NB4 (cell line): ENCODE measurements at regions not wholly inside any gene's neighbourhood (a gene's known extent, or its start where the extent isn't known, plus 50 kb on each side); places are given as distances from the start of the nearest gene placed in this dataset.

Experiments used
- DNase-seq: peaks from one replicate; pipeline ENCODE4 v3.0.0; 2010; ENCODE audit warnings: low read depth
- H3K4me3 ChIP-seq: one replicate; pipeline ENCODE4 v1.5.1; 2011; ENCODE audit warnings: mild to moderate bottlenecking, low read depth, low read length, moderate library complexity
- MYC ChIP-seq: IDR thresholded peaks from 2 replicates; pipeline ENCODE4 v1.6.1; 2011; ENCODE audit warnings: low read depth, low read length
- POLR2A ChIP-seq: IDR thresholded peaks from 2 replicates; pipeline ENCODE4 v1.6.1; 2011; ENCODE audit warnings: mild to moderate bottlenecking; ENCODE audit not compliant: insufficient read length; ENCODE audit errors: extremely low read depth
- TF ChIP-seq, protein P1 (sequence below): IDR thresholded peaks from 2 replicates; pipeline ENCODE4 v1.6.1; 2011; ENCODE audit warnings: low read depth, low read length
- TF ChIP-seq, protein P2 (sequence below): IDR thresholded peaks from one replicate; pipeline ENCODE4 v1.5.1; 2012; ENCODE audit warnings: low read depth, low read length

DNA sequence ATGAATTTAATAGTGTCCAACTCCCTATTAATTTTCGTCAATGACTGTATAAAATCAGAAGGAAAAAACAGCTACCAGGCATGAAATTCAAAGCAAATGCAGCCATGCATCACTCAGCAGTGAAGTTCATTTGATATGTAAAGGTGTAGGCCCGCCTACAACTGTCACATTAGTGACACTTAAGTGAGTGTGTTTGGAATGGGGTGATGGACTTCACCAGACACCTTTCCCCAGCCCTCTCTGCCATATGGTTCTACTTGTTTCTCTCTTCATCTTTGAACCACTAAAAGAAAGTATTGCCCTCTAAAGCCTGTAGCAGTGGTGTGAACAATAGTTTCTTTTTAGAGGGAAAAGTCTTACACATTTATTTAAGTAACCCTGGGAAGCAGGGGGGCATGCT lies 124.0 kb downstream of the SIPA1L2 start:
- TF ChIP-seq, protein P1, sequence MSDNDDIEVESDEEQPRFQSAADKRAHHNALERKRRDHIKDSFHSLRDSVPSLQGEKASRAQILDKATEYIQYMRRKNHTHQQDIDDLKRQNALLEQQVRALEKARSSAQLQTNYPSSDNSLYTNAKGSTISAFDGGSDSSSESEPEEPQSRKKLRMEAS, result no peak
- TF ChIP-seq, protein P2, sequence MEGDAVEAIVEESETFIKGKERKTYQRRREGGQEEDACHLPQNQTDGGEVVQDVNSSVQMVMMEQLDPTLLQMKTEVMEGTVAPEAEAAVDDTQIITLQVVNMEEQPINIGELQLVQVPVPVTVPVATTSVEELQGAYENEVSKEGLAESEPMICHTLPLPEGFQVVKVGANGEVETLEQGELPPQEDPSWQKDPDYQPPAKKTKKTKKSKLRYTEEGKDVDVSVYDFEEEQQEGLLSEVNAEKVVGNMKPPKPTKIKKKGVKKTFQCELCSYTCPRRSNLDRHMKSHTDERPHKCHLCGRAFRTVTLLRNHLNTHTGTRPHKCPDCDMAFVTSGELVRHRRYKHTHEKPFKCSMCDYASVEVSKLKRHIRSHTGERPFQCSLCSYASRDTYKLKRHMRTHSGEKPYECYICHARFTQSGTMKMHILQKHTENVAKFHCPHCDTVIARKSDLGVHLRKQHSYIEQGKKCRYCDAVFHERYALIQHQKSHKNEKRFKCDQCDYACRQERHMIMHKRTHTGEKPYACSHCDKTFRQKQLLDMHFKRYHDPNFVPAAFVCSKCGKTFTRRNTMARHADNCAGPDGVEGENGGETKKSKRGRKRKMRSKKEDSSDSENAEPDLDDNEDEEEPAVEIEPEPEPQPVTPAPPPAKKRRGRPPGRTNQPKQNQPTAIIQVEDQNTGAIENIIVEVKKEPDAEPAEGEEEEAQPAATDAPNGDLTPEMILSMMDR, result no peak
- no peak for TF ChIP-seq POLR2A
- DNase-seq, result no peak
- no peak overlapping the region for H3K4me3 ChIP-seq

- DNase-seq, result no peak
- TF ChIP-seq MYC (no peak), POLR2A (no peak)
- TF ChIP-seq, protein P2, result no peak
- TF ChIP-seq, protein P1, result no peak
Observed at GRCh38 chr1:232504651-232505050, 125.3 kb downstream of the SIPA1L2 start.

GRCh38 chr1:232503497-232503896 lies 126.4 kb downstream of the SIPA1L2 start:
- TF ChIP-seq MYC (no peak), POLR2A (no peak)
- TF ChIP-seq, protein P2, result no peak
- TF ChIP-seq, protein P1, result no peak
- DNase-seq, result no peak

More at GRCh38 chr1:232504651-232505050, 125.3 kb downstream of the SIPA1L2 start:
- no peak overlapping the region for H3K4me3 ChIP-seq

DNA sequence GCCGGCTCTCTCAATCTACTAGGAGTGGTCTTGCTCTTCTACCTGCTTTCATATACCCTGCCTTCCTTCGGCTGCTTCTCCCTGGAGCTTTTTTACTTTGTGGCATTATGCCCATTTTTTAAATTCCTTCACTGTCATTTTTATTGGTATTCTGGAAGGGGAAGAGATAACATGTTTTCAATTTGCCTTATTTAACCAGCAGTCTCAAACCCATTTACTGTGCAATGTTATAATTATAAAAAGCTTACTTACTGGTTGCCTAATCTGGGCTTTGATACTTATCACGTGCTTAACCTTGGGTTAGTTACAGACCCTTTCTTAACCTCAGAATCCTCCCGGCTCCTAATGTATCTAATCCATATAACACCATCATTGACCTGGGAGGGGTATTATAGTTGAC lies 128.1 kb downstream of the SIPA1L2 start:
- no peak for DNase-seq
- no peak for TF ChIP-seq MYC
- TF ChIP-seq, protein P2, result no peak
- TF ChIP-seq POLR2A, result no peak
- TF ChIP-seq, protein P1, result no peak
- H3K4me3 ChIP-seq, result no peak overlapping the region

More at GRCh38 chr1:232503497-232503896, 126.4 kb downstream of the SIPA1L2 start:
- H3K4me3 ChIP-seq, result no peak overlapping the region

DNA sequence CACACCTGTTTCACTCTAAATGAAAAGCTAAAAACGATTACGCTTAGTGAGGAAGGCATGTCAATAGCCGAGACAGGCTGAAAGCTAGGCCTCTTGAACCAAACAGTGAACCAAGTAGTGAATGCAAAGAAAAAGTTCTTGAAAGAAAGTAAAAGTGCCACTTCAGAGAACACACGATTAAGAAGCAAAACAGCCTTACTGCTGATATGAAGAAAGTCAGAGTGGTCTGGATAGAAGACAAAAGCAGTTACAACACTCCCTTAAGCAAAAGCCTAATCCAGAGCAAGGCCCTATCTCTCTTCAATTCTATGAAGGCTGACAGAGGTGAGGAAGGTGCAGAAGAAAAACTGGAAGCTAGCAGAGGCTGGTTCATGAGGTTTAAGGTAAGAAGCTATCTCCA lies 130.7 kb downstream of the SIPA1L2 start:
- no peak for TF ChIP-seq MYC
- TF ChIP-seq, protein P2, result no peak
- TF ChIP-seq, protein P1, result no peak
- no peak for TF ChIP-seq POLR2A
- no peak for DNase-seq
- no peak overlapping the region for H3K4me3 ChIP-seq
